ENCODE measurements at regions not wholly inside any gene's neighbourhood (a gene's known extent, or its start where the extent isn't known, plus 50 kb on each side); places are given as distances from the start of the nearest gene placed in this dataset.

- H3K27ac ChIP-seq (ENCODE audit: extremely low read depth, low read depth, low read length), result no peak overlapping the region
- POLR2A ChIA-PET, result interaction anchor here (0.6 to 1.0 kb wide), 2 partner anchors 12 to 1450 kb away, joined by 3 read pairs; no protein-coding TSS in a partner anchor
- H3K9me1 ChIP-seq (ENCODE audit: control insufficient read depth, insufficient read depth, low read length), result no peaks in the 10 kb centered on the region
- ATAC-seq (no peak), FAIRE-seq (no peak), DNase-seq (ENCODE audit: extremely low read depth in 1 of 4, low spot score in 3 of 4) (no peak)
- TF ChIP-seq MTA2 (IDR thresholded peaks at IDR 0.05; ENCODE audit: low read depth) (no peak), HBP1 (CRISPR knock-in tag; IDR thresholded peaks at IDR 0.05) (no peak), ZNF778 (CRISPR knock-in tag; IDR thresholded peaks at IDR 0.05) (no peak), TFAP4 (CRISPR knock-in tag; IDR thresholded peaks at IDR 0.05; ENCODE audit: borderline replicate concordance) (no peak), ATF1 (CRISPR knock-in tag; IDR thresholded peaks at IDR 0.05) (no peak), ATF1 (tag; IDR thresholded peaks at IDR 0.05) (no peak), L3MBTL2 (IDR thresholded peaks at IDR 0.05) (no peak), ZNF318 (IDR thresholded peaks at IDR 0.05; ENCODE audit: borderline replicate concordance in 1 of 2, low read depth in 1 of 2) (no peak)
- no TSS peak for BruUV-seq (replicated peaks)
- H3K79me2 ChIP-seq (ENCODE audit: control insufficient read depth, insufficient read depth, low read length), result no peaks in the 10 kb centered on the region
- no peaks in the 10 kb centered on the region for H3K9me3 ChIP-seq (replicated peaks; ENCODE audit: control insufficient read depth, insufficient read depth, low read depth, low read length)
- H3K9ac ChIP-seq (ENCODE audit: insufficient read depth in 1 of 2, low read depth in 2 of 2, low read length in 2 of 2), result no peak overlapping the region
- H3K36me3 ChIP-seq (ENCODE audit: control insufficient read depth, insufficient read depth, low read length), result no peaks in the 10 kb centered on the region
- intact Hi-C loops (cut with micrococcal nuclease) (no loop called here), in situ Hi-C loops (cut with MboI) (no loop called here)
- H3K27me3 ChIP-seq (ENCODE audit: control insufficient read depth in 2 of 2, insufficient read depth in 2 of 2, low read length in 2 of 2), result peaks cover 16 to 36% of the 10 kb centered on the region in 2 experiments; a peak in 3 of 5 replicates
- no peak overlapping the region for H3K4me2 ChIP-seq (ENCODE audit: insufficient read depth, low read length)
- peaks cover 0 to 3% of the 10 kb centered on the region in 2 experiments; a peak in 1 of 5 replicates for H3K4me1 ChIP-seq (replicated peaks in 1 of 2; ENCODE audit: control insufficient read depth in 2 of 2, insufficient read depth in 2 of 2, low read length in 2 of 2)
- no peak overlapping the region for H2AFZ ChIP-seq (ENCODE audit: low read depth, low read length)
- H3K4me3 ChIP-seq, result no peak overlapping the region
- CTCF ChIA-PET (ENCODE audit: low intra/inter-chr PET ratio), result no interaction called here
- no peaks in the 10 kb centered on the region for H4K20me1 ChIP-seq (replicated peaks; ENCODE audit: control insufficient read depth, insufficient read depth, low read length)
- 1% methylated on average over 4 of the region's 4 CpGs for WGBS (ENCODE audit: insufficient coverage, low coverage, missing lambda C conversion rate)
These were observed 397.7 kb upstream of the POU3F1 start for GRCh38 chr1:38444311-38444710.

Measured in K562 (cell line).